ENCODE measurements at regions not wholly inside any gene's neighbourhood (a gene's known extent, or its start where the extent isn't known, plus 50 kb on each side); places are given as distances from the start of the nearest gene placed in this dataset.

DNA sequence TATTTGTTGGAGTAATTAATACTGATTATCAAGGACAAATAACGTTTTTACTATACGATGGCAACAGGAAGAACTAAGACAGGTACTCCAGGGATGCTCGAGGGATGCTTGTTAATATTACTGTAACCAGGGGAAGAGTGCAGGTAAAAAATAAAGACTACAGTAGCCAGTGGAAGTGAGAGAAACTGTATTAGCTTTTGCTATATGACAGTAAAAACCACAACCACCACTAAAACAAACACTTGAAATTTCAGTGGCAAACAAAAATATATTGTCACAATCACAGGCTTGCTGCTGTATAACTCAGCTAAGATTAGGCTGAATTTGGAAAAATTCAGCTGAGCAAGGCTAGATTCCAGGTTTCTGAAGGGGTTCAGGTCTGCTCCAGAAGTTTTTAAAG lies 812.6 kb upstream of the ADGRL4 start:
- no peak overlapping the region for H3K27ac Mint-ChIP-seq (ENCODE audit: unreplicated experiment)
- no peak for DNase-seq (ENCODE audit: low read depth, low spot score)
- TF ChIP-seq, protein P1, sequence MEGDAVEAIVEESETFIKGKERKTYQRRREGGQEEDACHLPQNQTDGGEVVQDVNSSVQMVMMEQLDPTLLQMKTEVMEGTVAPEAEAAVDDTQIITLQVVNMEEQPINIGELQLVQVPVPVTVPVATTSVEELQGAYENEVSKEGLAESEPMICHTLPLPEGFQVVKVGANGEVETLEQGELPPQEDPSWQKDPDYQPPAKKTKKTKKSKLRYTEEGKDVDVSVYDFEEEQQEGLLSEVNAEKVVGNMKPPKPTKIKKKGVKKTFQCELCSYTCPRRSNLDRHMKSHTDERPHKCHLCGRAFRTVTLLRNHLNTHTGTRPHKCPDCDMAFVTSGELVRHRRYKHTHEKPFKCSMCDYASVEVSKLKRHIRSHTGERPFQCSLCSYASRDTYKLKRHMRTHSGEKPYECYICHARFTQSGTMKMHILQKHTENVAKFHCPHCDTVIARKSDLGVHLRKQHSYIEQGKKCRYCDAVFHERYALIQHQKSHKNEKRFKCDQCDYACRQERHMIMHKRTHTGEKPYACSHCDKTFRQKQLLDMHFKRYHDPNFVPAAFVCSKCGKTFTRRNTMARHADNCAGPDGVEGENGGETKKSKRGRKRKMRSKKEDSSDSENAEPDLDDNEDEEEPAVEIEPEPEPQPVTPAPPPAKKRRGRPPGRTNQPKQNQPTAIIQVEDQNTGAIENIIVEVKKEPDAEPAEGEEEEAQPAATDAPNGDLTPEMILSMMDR (conservative IDR thresholded peaks at IDR 0.05), result no peak
- H3K9me3 Mint-ChIP-seq, result no peaks in the 10 kb centered on the region
- H3K4me1 Mint-ChIP-seq, result no peaks in the 10 kb centered on the region
- no peaks in the 10 kb centered on the region for H3K36me3 Mint-ChIP-seq (ENCODE audit: low read depth)
- H3K4me3 Mint-ChIP-seq, result no peak overlapping the region
- H3K27me3 Mint-ChIP-seq (ENCODE audit: low read depth), result no peaks in the 10 kb centered on the region

DNA sequence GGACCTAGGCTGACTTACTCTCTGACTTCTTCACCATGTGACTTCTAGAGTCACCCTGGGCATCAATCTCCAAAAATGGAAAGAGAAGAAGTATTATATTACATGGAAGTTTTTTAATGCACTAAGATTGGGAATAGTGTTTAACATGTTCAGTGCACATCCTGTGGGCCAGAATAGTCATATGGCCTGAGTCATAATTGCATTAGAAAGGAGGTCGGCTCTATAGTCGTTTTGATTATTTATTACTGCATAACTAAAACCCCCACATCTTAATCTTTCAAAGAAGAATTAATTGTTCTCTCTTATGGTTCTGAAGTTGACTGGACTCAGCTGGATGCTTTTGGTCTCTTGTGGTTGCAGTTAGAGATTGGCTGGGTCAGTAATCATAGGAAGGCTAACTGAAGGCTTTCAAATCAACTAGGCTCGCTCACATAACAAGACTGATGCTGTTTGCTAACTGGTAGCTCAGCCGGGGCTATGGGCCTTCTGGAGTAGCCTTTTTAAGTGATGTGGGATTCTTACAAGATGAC lies 810.6 kb upstream of the ADGRL4 start:
- TF ChIP-seq, protein P1 (conservative IDR thresholded peaks at IDR 0.05), result no peak
- no peak overlapping the region for H3K27ac Mint-ChIP-seq (ENCODE audit: unreplicated experiment)

DNA sequence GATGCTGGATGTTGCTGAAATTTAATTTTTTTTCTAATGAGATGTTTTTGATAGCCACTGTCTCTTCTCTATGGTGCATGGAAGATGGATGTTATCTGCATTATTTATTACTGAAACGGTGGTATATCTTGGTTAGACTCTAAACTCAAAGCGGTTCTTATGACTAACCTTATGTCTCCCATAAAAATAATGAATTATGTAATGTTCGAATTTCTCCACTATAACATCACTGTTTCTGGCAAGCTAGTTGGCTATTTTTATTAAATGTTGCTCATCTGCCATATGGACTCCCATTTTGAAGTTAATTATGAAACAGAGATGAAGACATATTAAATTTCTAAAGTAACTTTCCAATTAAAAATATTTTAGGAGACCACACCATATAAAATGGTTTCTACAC lies 808.6 kb upstream of the ADGRL4 start:
- no peak for DNase-seq (ENCODE audit: low read depth, low spot score)
- Mint-ChIP-seq H3K4me1 (peaks cover 5% of the 10 kb centered on the region), H3K27ac (ENCODE audit: unreplicated experiment) (no peak overlapping the region), H3K36me3 (ENCODE audit: low read depth) (no peaks in the 10 kb centered on the region), H3K4me3 (no peak overlapping the region), H3K27me3 (ENCODE audit: low read depth) (no peaks in the 10 kb centered on the region), H3K9me3 (no peaks in the 10 kb centered on the region)
- TF ChIP-seq, protein P1 (conservative IDR thresholded peaks at IDR 0.05), result no peak

More for the DNA sequence above, 810.6 kb upstream of the ADGRL4 start:
- Mint-ChIP-seq H3K9me3 (no peaks in the 10 kb centered on the region), H3K27me3 (ENCODE audit: low read depth) (no peaks in the 10 kb centered on the region), H3K4me1 (no peaks in the 10 kb centered on the region), H3K36me3 (ENCODE audit: low read depth) (no peaks in the 10 kb centered on the region), H3K4me3 (no peak overlapping the region)
- no peak for DNase-seq (ENCODE audit: low read depth, low spot score)

DNA sequence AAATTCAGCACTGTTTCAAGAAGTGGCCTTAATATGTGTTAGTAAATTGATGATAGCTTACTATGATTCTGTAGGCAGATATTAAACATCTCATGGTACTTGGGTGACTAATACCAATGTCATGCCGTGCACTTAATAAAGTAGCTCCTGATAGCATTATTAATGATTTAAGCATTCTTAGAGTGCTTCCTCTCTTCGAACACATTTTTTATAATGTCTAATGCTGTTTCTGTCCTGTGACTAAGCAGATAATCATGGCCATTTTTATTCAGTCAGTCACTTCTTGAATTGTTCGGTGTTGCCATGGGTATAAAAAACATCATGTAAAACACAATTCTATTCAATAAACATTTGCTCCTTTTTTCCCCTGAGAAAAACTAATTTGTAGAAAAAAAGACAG lies 804.6 kb upstream of the ADGRL4 start:
- Mint-ChIP-seq H3K9me3 (peaks cover 9% of the 10 kb centered on the region), H3K4me3 (no peak overlapping the region), H3K27me3 (ENCODE audit: low read depth) (no peaks in the 10 kb centered on the region), H3K36me3 (ENCODE audit: low read depth) (peaks cover 3% of the 10 kb centered on the region), H3K4me1 (peaks cover 5% of the 10 kb centered on the region), H3K27ac (ENCODE audit: unreplicated experiment) (no peak overlapping the region)
- TF ChIP-seq, protein P1 (conservative IDR thresholded peaks at IDR 0.05), result no peak
- DNase-seq (ENCODE audit: low read depth, low spot score), result no peak

DNA sequence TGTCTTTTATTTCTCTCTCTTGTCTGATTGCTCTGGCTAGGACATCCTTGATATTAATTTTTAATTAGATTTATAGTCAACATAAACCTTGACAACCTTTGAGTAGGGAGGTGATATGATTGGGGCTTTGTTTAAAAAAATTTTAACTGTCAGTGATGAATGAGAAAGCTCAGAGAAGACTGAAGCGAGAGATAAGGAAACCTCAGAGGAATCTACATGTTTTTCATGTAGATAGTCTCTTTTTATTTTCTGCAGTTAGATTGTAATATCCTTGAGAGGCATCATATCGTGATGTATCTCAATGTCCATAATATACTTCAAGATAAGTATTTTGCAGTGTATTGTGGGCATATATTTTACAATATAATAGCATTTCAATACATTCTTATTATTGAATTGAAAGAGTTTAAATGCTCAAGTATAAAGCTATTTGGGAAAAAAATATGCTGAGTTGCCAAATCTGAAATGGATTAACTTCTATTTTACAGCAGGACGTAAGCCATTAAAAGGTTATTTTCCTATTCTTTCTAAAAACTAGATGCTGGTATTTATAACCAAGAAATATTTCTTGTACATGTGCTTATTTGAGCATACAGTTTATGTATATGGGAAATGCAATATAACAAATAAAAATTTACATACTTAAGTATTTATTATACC lies 802.4 kb upstream of the ADGRL4 start:
- Mint-ChIP-seq H3K4me1 (peaks cover 5% of the 10 kb centered on the region), H3K27me3 (ENCODE audit: low read depth) (no peaks in the 10 kb centered on the region), H3K9me3 (peaks cover 9% of the 10 kb centered on the region), H3K27ac (ENCODE audit: unreplicated experiment) (no peak overlapping the region), H3K36me3 (ENCODE audit: low read depth) (peaks cover 3% of the 10 kb centered on the region), H3K4me3 (no peak overlapping the region)
- DNase-seq (ENCODE audit: low read depth, low spot score), result no peak
- TF ChIP-seq, protein P1 (conservative IDR thresholded peaks at IDR 0.05), result no peak
